ENCODE measurements at regions not wholly inside any gene's neighbourhood (a gene's known extent, or its start where the extent isn't known, plus 50 kb on each side); places are given as distances from the start of the nearest gene placed in this dataset.

GRCh38 chr1:17895986-17896385 lies 140.9 kb downstream of the ACTL8 start:
- Histone ChIP-seq H3K4me3 (replicated peaks in 1 of 3; ENCODE audit: low read depth in 2 of 3, low read length in 3 of 3) (no peak overlapping the region), H3K9me3 (replicated peaks in 1 of 2; ENCODE audit: control insufficient read depth in 1 of 2, insufficient read depth in 1 of 2, low read length in 2 of 2) (no peaks in the 10 kb centered on the region), H3K27me3 (ENCODE audit: control insufficient read depth in 2 of 2, insufficient read depth in 2 of 2, low read length in 2 of 2) (no peaks in the 10 kb centered on the region), H3K79me2 (ENCODE audit: insufficient read depth, low read length) (no peaks in the 10 kb centered on the region), H3K4me1 (ENCODE audit: control insufficient read depth in 1 of 2, insufficient read depth in 2 of 2, low read length in 2 of 2) (no peaks in the 10 kb centered on the region), H3K27ac (ENCODE audit: low read depth in 1 of 2, low read length in 2 of 2) (no peak overlapping the region), H2AFZ (ENCODE audit: insufficient read depth, low read depth, low read length, poor library complexity, severe bottlenecking) (no peak overlapping the region), H4K20me1 (ENCODE audit: insufficient read depth, low read length) (no peaks in the 10 kb centered on the region), H3K36me3 (replicated peaks in 1 of 2; ENCODE audit: control insufficient read depth in 1 of 2, insufficient read depth in 2 of 2, low read length in 2 of 2) (no peaks in the 10 kb centered on the region), H3K4me2 (replicated peaks; ENCODE audit: extremely low read depth, low read length, poor library complexity, severe bottlenecking) (no peak overlapping the region), H3K9ac (ENCODE audit: insufficient read depth, low read length, poor library complexity, severe bottlenecking) (no peak overlapping the region)
- TF ChIP-seq CTCF (IDR thresholded peaks at IDR 0.05): no peak
- H3K27ac Mint-ChIP-seq: no peak overlapping the region
- H3K36me3 Mint-ChIP-seq: no peaks in the 10 kb centered on the region
- DNase-seq: no peak
- H3K27me3 Mint-ChIP-seq (ENCODE audit: low read depth in 3 of 3): peaks cover 4 to 6% (median 5%) of the 10 kb centered on the region in 3 donors
- H3K4me1 Mint-ChIP-seq: no peaks in the 10 kb centered on the region
- WGBS (ENCODE audit: insufficient coverage): 81% methylated on average over 8 of the region's 8 CpGs
- no peak overlapping the region for H3K4me3 Mint-ChIP-seq
- peaks cover 0 to 1% (median 0%) of the 10 kb centered on the region in 7 donors for H3K9me3 Mint-ChIP-seq
- intact Hi-C loops (cut with micrococcal nuclease): no loop called here

- H3K4me3 ChIP-seq (replicated peaks in 1 of 3; ENCODE audit: low read depth in 2 of 3, low read length in 3 of 3): no peak overlapping the region
- H3K9me3 Mint-ChIP-seq: peaks cover 0 to 7% (median 1%) of the 10 kb centered on the region in 7 donors
- H3K4me2 ChIP-seq (replicated peaks; ENCODE audit: extremely low read depth, low read length, poor library complexity, severe bottlenecking): no peak overlapping the region
- H3K4me3 Mint-ChIP-seq: no peak overlapping the region
- no peaks in the 10 kb centered on the region for H3K4me1 ChIP-seq (ENCODE audit: control insufficient read depth in 1 of 2, insufficient read depth in 2 of 2, low read length in 2 of 2)
- H2AFZ ChIP-seq (ENCODE audit: insufficient read depth, low read depth, low read length, poor library complexity, severe bottlenecking): no peak overlapping the region
- WGBS (ENCODE audit: insufficient coverage): no CpG with 5 or more reads among the region's 5 CpGs
- no peak overlapping the region for H3K27ac ChIP-seq (ENCODE audit: low read depth in 1 of 2, low read length in 2 of 2)
- H3K36me3 ChIP-seq (replicated peaks in 1 of 2; ENCODE audit: control insufficient read depth in 1 of 2, insufficient read depth in 2 of 2, low read length in 2 of 2): no peaks in the 10 kb centered on the region
- H3K36me3 Mint-ChIP-seq: no peaks in the 10 kb centered on the region
- peaks cover 6 to 17% (median 7%) of the 10 kb centered on the region in 3 donors for H3K27me3 Mint-ChIP-seq (ENCODE audit: low read depth in 3 of 3)
- no peaks in the 10 kb centered on the region for H3K9me3 ChIP-seq (replicated peaks in 1 of 2; ENCODE audit: control insufficient read depth in 1 of 2, insufficient read depth in 1 of 2, low read length in 2 of 2)
- no peaks in the 10 kb centered on the region for H3K79me2 ChIP-seq (ENCODE audit: insufficient read depth, low read length)
- H3K27me3 ChIP-seq (ENCODE audit: control insufficient read depth in 2 of 2, insufficient read depth in 2 of 2, low read length in 2 of 2): no peaks in the 10 kb centered on the region
- TF ChIP-seq CTCF (IDR thresholded peaks at IDR 0.05): no peak
- H3K4me1 Mint-ChIP-seq: no peaks in the 10 kb centered on the region
- no peak for DNase-seq
- no peak overlapping the region for H3K9ac ChIP-seq (ENCODE audit: insufficient read depth, low read length, poor library complexity, severe bottlenecking)
- H4K20me1 ChIP-seq (ENCODE audit: insufficient read depth, low read length): no peaks in the 10 kb centered on the region
- intact Hi-C loops (cut with micrococcal nuclease): no loop called here
- no peak overlapping the region for H3K27ac Mint-ChIP-seq
Measured at GRCh38 chr1:17903386-17903785, 148.3 kb downstream of the ACTL8 start.

Measured in CD14-positive monocyte (primary cell).